ENCODE measurements at regions not wholly inside any gene's neighbourhood (a gene's known extent, or its start where the extent isn't known, plus 50 kb on each side); places are given as distances from the start of the nearest gene placed in this dataset.

DNA sequence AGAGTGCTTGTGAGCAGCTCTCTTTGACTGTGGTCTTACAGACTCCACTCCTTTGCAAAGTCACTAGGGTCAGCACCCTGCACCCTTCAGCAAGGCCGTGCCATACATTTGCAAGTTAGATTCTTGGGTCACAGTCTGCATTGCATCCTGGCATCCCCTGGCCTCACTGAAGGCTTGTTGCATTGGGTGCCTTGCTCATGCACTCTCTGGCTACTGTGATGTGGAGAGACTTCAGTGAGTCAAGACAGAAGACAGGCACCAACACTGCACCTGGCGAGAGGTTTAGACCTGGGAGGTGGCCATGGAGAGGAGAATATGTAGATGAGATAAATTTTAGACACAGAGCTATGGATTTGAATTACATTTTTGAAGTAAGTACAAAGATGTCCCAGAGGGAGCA lies 146.4 kb upstream of the COPS8 start:
- H3K9me3 Mint-ChIP-seq = no peaks in the 10 kb centered on the region
- no peaks in the 10 kb centered on the region for H3K27me3 Mint-ChIP-seq
- H3K27ac ChIP-seq (ENCODE audit: low read depth in 1 of 2, low read length in 2 of 2) = no peak overlapping the region
- no peak overlapping the region for H3K4me3 Mint-ChIP-seq
- intact Hi-C loops (cut with DNase I, micrococcal nuclease) = no loop called here
- no peaks in the 10 kb centered on the region for H3K36me3 Mint-ChIP-seq (ENCODE audit: low read depth)
- ATAC-seq (ENCODE audit: poor library complexity) (no peak), DNase-seq (no peak)
- CTCF ChIA-PET = no interaction called here
- no peak overlapping the region for H3K4me3 ChIP-seq (ENCODE audit: low read length)
- POLR2A ChIA-PET = no interaction called here
- no peaks in the 10 kb centered on the region for H3K27me3 ChIP-seq (ENCODE audit: control insufficient read depth in 1 of 2, insufficient read depth in 2 of 2, low read length in 2 of 2)
- TF ChIP-seq, protein P1, sequence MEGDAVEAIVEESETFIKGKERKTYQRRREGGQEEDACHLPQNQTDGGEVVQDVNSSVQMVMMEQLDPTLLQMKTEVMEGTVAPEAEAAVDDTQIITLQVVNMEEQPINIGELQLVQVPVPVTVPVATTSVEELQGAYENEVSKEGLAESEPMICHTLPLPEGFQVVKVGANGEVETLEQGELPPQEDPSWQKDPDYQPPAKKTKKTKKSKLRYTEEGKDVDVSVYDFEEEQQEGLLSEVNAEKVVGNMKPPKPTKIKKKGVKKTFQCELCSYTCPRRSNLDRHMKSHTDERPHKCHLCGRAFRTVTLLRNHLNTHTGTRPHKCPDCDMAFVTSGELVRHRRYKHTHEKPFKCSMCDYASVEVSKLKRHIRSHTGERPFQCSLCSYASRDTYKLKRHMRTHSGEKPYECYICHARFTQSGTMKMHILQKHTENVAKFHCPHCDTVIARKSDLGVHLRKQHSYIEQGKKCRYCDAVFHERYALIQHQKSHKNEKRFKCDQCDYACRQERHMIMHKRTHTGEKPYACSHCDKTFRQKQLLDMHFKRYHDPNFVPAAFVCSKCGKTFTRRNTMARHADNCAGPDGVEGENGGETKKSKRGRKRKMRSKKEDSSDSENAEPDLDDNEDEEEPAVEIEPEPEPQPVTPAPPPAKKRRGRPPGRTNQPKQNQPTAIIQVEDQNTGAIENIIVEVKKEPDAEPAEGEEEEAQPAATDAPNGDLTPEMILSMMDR (IDR thresholded peaks at IDR 0.05) = no peak
- H3K4me1 Mint-ChIP-seq (ENCODE audit: low read depth) = no peaks in the 10 kb centered on the region
- no peaks in the 10 kb centered on the region for H3K9me3 ChIP-seq (ENCODE audit: control insufficient read depth in 1 of 2, insufficient read depth in 1 of 2, low read length in 2 of 2)
- H3K27ac Mint-ChIP-seq = no peak overlapping the region
- no peaks in the 10 kb centered on the region for H3K36me3 ChIP-seq (ENCODE audit: insufficient read depth, low read length)
- H3K4me1 ChIP-seq (ENCODE audit: insufficient read depth, low read length) = no peaks in the 10 kb centered on the region

DNA sequence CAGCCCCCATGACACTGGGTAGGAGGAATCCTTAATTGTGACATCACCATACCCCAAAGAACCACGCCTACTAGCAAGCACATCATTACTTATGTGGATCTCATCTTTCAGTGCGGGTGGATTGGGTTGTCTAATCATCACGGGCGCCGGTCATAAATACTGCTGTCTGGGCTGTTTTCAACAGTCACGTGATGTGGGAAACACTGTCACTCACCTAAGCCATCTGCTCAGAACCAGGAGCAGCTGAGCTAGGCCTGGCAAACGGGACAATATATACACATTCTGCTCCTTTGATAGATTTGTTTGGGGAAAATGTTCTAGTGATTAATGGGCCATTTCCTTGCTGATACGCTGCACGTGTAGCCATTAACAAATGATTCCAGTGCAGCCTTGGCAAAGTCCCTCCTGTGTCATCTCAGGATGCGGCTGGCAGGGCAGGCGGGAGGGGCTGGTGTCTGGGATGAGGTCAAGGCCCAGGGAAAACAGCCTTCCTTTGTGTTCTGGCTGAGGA lies 145.9 kb upstream of the COPS8 start:
- Histone ChIP-seq H3K36me3 (ENCODE audit: insufficient read depth, low read length) (no peaks in the 10 kb centered on the region), H3K4me1 (ENCODE audit: insufficient read depth, low read length) (no peaks in the 10 kb centered on the region), H3K4me3 (ENCODE audit: low read length) (no peak overlapping the region), H3K27me3 (ENCODE audit: control insufficient read depth in 1 of 2, insufficient read depth in 2 of 2, low read length in 2 of 2) (no peaks in the 10 kb centered on the region), H3K27ac (ENCODE audit: low read depth in 1 of 2, low read length in 2 of 2) (no peak overlapping the region), H3K9me3 (ENCODE audit: control insufficient read depth in 1 of 2, insufficient read depth in 1 of 2, low read length in 2 of 2) (no peaks in the 10 kb centered on the region)
- CTCF ChIA-PET = no interaction called here
- H3K4me3 Mint-ChIP-seq = no peak overlapping the region
- no peaks in the 10 kb centered on the region for H3K36me3 Mint-ChIP-seq (ENCODE audit: low read depth)
- POLR2A ChIA-PET = no interaction called here
- TF ChIP-seq, protein P1 (IDR thresholded peaks at IDR 0.05) = no peak
- H3K27ac Mint-ChIP-seq = no peak overlapping the region
- no peaks in the 10 kb centered on the region for H3K4me1 Mint-ChIP-seq (ENCODE audit: low read depth)
- intact Hi-C loops (cut with DNase I, micrococcal nuclease) = no loop called here
- no peak for DNase-seq
- ATAC-seq (ENCODE audit: poor library complexity) = no peak
- H3K27me3 Mint-ChIP-seq = no peaks in the 10 kb centered on the region
- H3K9me3 Mint-ChIP-seq = no peaks in the 10 kb centered on the region

DNA sequence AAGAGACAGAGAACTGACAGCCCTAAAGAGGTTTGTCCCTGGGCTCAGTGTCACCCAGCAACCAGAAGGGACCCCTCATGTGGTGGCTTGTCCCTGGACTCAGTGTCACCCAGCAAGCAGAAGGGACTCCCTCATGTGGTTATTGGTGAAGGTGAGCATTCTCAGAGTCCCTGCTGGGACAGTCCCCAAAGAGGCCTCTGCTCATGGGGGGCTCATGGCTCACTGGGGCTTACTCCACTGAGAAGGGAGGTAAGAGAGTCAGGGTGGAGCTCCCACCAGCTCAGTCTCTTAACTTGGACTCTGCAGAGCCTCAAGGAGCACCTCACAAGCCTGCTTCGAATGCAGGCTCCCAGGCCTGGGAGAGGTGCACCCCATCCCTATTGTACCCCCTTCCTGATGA lies 145.2 kb upstream of the COPS8 start:
- no peak for ATAC-seq (ENCODE audit: poor library complexity)
- Histone ChIP-seq H3K9me3 (ENCODE audit: control insufficient read depth in 1 of 2, insufficient read depth in 1 of 2, low read length in 2 of 2) (no peaks in the 10 kb centered on the region), H3K27ac (ENCODE audit: low read depth in 1 of 2, low read length in 2 of 2) (no peak overlapping the region), H3K36me3 (ENCODE audit: insufficient read depth, low read length) (no peaks in the 10 kb centered on the region), H3K4me1 (ENCODE audit: insufficient read depth, low read length) (no peaks in the 10 kb centered on the region), H3K27me3 (ENCODE audit: control insufficient read depth in 1 of 2, insufficient read depth in 2 of 2, low read length in 2 of 2) (no peaks in the 10 kb centered on the region), H3K4me3 (ENCODE audit: low read length) (no peak overlapping the region)
- CTCF ChIA-PET = no interaction called here
- DNase-seq = no peak
- no peak overlapping the region for H3K27ac Mint-ChIP-seq
- H3K36me3 Mint-ChIP-seq (ENCODE audit: low read depth) = no peaks in the 10 kb centered on the region
- TF ChIP-seq, protein P1 (IDR thresholded peaks at IDR 0.05) = no peak
- no peaks in the 10 kb centered on the region for H3K27me3 Mint-ChIP-seq
- H3K4me3 Mint-ChIP-seq = no peak overlapping the region
- POLR2A ChIA-PET = no interaction called here
- intact Hi-C loops (cut with DNase I, micrococcal nuclease) = no loop called here
- H3K4me1 Mint-ChIP-seq (ENCODE audit: low read depth) = no peaks in the 10 kb centered on the region
- H3K9me3 Mint-ChIP-seq = no peaks in the 10 kb centered on the region

Measured in CD4-positive, alpha-beta T cell (primary cell).